ENCODE measurements at regions not wholly inside any gene's neighbourhood (a gene's known extent, or its start where the extent isn't known, plus 50 kb on each side); places are given as distances from the start of the nearest gene placed in this dataset.

GRCh38 chr5:90185897-90186468 is 223.6 kb downstream of the CETN3 start:
- no peak for DNase-seq

GRCh38 chr5:90184764-90185163 is 224.8 kb downstream of the CETN3 start:
- no peak for DNase-seq

- DNase-seq = no peak
These were observed 226.8 kb downstream of the CETN3 start for GRCh38 chr5:90182726-90183125.

- no peak for DNase-seq
These were observed 235.3 kb downstream of the CETN3 start for GRCh38 chr5:90174236-90174635.

- no peak for DNase-seq
These were observed 236.1 kb downstream of the CETN3 start for GRCh38 chr5:90173299-90174030.

GRCh38 chr5:90171466-90171865 is 238.1 kb downstream of the CETN3 start:
- no peak for DNase-seq

- DNase-seq = no peak
These were observed 239.3 kb downstream of the CETN3 start for GRCh38 chr5:90170261-90170660.

GRCh38 chr5:90169078-90169477 is 240.5 kb downstream of the CETN3 start:
- DNase-seq = no peak

GRCh38 chr5:90168399-90168798 is 241.2 kb downstream of the CETN3 start:
- no peak for DNase-seq

GRCh38 chr5:90166816-90167215 is 242.7 kb downstream of the CETN3 start:
- no peak for DNase-seq

GRCh38 chr5:90162324-90162723 is 247.2 kb downstream of the CETN3 start:
- DNase-seq = no peak

- DNase-seq = peak in 1 of 2 donors; percentile 18
These were observed 248.1 kb downstream of the CETN3 start for GRCh38 chr5:90161414-90161813.

- no peak for DNase-seq
These were observed 251.4 kb downstream of the CETN3 start for GRCh38 chr5:90158131-90158530.

GRCh38 chr5:90153031-90153430 is 256.5 kb downstream of the CETN3 start:
- DNase-seq = no peak

- no peak for DNase-seq
These were observed 264.8 kb downstream of the CETN3 start for GRCh38 chr5:90144625-90145327.

GRCh38 chr5:90142541-90142940 is 267.0 kb downstream of the CETN3 start:
- no peak for DNase-seq

- no peak for DNase-seq
These were observed 267.6 kb downstream of the CETN3 start for GRCh38 chr5:90141984-90142383.

GRCh38 chr5:90136952-90137528 is 272.5 kb downstream of the CETN3 start:
- DNase-seq = no peak

GRCh38 chr5:90135779-90136378 is 273.7 kb downstream of the CETN3 start:
- no peak for DNase-seq

GRCh38 chr5:90134892-90135291 is 274.7 kb downstream of the CETN3 start:
- no peak for DNase-seq

GRCh38 chr5:90134381-90134780 is 275.2 kb downstream of the CETN3 start:
- no peak for DNase-seq

- DNase-seq = no peak
These were observed 275.6 kb downstream of the CETN3 start for GRCh38 chr5:90133941-90134340.

- no peak for DNase-seq
These were observed 278.0 kb downstream of the CETN3 start for GRCh38 chr5:90131383-90132133.

Measured in CD4-positive, alpha-beta T cell treated with Interleukin-1 beta for 1 hour (primary cell).